ENCODE measurements at regions not wholly inside any gene's neighbourhood (a gene's known extent, or its start where the extent isn't known, plus 50 kb on each side); places are given as distances from the start of the nearest gene placed in this dataset.
"Not testable (repeated sequence)": the region's sequence is repeated elsewhere in the genome, so short reads cannot be mapped to it uniquely, and the experiment has no call there.

- FAIRE-seq (no peak), DNase-seq (ENCODE audit: low read depth) (peak; percentile 69)
- Histone ChIP-seq H3K4me3 (ENCODE audit: low read depth, low read length) (no peak overlapping the region), H3K27me3 (ENCODE audit: control insufficient read depth, insufficient read depth, low read length) (no peaks in the 10 kb centered on the region), H3K36me3 (ENCODE audit: control insufficient read depth, insufficient read depth, low read length) (no peaks in the 10 kb centered on the region)
- TF ChIP-seq, protein P1, sequence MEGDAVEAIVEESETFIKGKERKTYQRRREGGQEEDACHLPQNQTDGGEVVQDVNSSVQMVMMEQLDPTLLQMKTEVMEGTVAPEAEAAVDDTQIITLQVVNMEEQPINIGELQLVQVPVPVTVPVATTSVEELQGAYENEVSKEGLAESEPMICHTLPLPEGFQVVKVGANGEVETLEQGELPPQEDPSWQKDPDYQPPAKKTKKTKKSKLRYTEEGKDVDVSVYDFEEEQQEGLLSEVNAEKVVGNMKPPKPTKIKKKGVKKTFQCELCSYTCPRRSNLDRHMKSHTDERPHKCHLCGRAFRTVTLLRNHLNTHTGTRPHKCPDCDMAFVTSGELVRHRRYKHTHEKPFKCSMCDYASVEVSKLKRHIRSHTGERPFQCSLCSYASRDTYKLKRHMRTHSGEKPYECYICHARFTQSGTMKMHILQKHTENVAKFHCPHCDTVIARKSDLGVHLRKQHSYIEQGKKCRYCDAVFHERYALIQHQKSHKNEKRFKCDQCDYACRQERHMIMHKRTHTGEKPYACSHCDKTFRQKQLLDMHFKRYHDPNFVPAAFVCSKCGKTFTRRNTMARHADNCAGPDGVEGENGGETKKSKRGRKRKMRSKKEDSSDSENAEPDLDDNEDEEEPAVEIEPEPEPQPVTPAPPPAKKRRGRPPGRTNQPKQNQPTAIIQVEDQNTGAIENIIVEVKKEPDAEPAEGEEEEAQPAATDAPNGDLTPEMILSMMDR (IDR thresholded peaks at IDR 0.05; ENCODE audit: insufficient read depth, low read length, severe bottlenecking) = no peak
These were observed 123.3 kb downstream of the NFKBIZ start for GRCh38 chr3:101972430-101973162.

- no peak overlapping the region for H3K4me3 ChIP-seq (ENCODE audit: low read depth, low read length)
- DNase-seq (ENCODE audit: low read depth) = peak; percentile 51
- H3K27me3 ChIP-seq (ENCODE audit: control insufficient read depth, insufficient read depth, low read length) = no peaks in the 10 kb centered on the region
- no peaks in the 10 kb centered on the region for H3K36me3 ChIP-seq (ENCODE audit: control insufficient read depth, insufficient read depth, low read length)
- TF ChIP-seq, protein P1 (IDR thresholded peaks at IDR 0.05; ENCODE audit: insufficient read depth, low read length, severe bottlenecking) = no peak
- FAIRE-seq = no peak
These were observed 123.8 kb downstream of the NFKBIZ start for GRCh38 chr3:101973163-101973505.

- H3K4me3 ChIP-seq (ENCODE audit: low read depth, low read length); H3K36me3 ChIP-seq (ENCODE audit: control insufficient read depth, insufficient read depth, low read length); DNase-seq (ENCODE audit: low read depth); H3K27me3 ChIP-seq (ENCODE audit: control insufficient read depth, insufficient read depth, low read length); FAIRE-seq: not testable (repeated sequence)
These were observed 126.1 kb downstream of the NFKBIZ start for GRCh38 chr3:101975415-101975814.

DNA sequence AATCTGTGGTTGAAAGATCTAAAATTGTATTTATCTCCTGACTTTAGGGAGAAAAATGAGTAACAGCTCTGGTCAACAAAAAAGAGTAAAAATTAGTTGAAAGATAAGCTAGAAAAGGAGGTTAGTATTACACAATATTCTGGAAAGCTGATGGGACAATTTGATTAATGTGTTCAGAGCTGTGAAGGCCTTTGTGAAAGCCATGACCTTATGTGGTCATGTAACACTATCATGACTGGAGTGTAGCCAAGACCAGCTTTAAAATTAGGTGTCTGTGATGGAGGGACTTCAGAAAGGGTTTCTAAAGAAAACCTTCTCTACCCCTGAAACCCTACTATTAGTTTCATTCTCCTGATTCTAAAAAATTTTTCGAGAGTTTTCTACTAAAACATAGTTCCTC lies 127.2 kb downstream of the NFKBIZ start:
- H3K4me3 ChIP-seq (ENCODE audit: low read depth, low read length) = no peak overlapping the region
- no peak for DNase-seq (ENCODE audit: low read depth)
- no peak for FAIRE-seq
- TF ChIP-seq, protein P1 (IDR thresholded peaks at IDR 0.05; ENCODE audit: insufficient read depth, low read length, severe bottlenecking) = no peak
- no peaks in the 10 kb centered on the region for H3K36me3 ChIP-seq (ENCODE audit: control insufficient read depth, insufficient read depth, low read length)
- no peaks in the 10 kb centered on the region for H3K27me3 ChIP-seq (ENCODE audit: control insufficient read depth, insufficient read depth, low read length)

DNA sequence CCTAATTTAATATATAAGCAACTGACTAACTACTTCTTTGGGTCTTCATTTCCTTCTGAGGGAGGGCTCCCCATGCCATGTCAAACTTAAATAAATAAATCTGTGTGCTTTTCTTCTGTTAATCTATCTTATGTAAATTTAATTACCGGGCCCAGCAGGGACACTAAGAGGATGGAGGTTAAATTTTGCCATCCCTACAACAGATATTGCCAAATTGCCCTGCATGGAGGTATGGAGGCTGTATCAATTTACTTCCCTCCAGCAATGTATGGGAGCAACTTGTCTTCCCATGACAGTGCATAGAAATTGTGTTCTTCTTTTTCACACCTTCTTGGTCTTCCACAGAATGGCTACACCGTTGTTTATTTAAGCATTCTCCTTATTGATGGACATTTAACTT lies 129.0 kb downstream of the NFKBIZ start:
- TF ChIP-seq, protein P1 (IDR thresholded peaks at IDR 0.05; ENCODE audit: insufficient read depth, low read length, severe bottlenecking) = no peak
- Histone ChIP-seq H3K27me3 (ENCODE audit: control insufficient read depth, insufficient read depth, low read length) (no peaks in the 10 kb centered on the region), H3K4me3 (ENCODE audit: low read depth, low read length) (no peak overlapping the region), H3K36me3 (ENCODE audit: control insufficient read depth, insufficient read depth, low read length) (no peaks in the 10 kb centered on the region)
- FAIRE-seq (no peak), DNase-seq (ENCODE audit: low read depth) (no peak)

- no peaks in the 10 kb centered on the region for H3K27me3 ChIP-seq (ENCODE audit: control insufficient read depth, insufficient read depth, low read length)
- no peak for DNase-seq (ENCODE audit: low read depth)
- H3K4me3 ChIP-seq (ENCODE audit: low read depth, low read length) = no peak overlapping the region
- H3K36me3 ChIP-seq (ENCODE audit: control insufficient read depth, insufficient read depth, low read length) = no peaks in the 10 kb centered on the region
- no peak for FAIRE-seq
- TF ChIP-seq, protein P1 (IDR thresholded peaks at IDR 0.05; ENCODE audit: insufficient read depth, low read length, severe bottlenecking) = no peak
These were observed 129.7 kb downstream of the NFKBIZ start for GRCh38 chr3:101979033-101979432.
